GM12891 (cell line): ENCODE measurements at regions not wholly inside any gene's neighbourhood (a gene's known extent, or its start where the extent isn't known, plus 50 kb on each side); places are given as distances from the start of the nearest gene placed in this dataset.

Experiments used
- POLR2A ChIP-seq: IDR thresholded peaks from 2 replicates; pipeline ENCODE4 v1.6.1; 2011; ENCODE audit warnings: low read depth, low read length, control low read depth
- POLR2AphosphoS5 ChIP-seq: IDR thresholded peaks from 2 replicates; pipeline ENCODE4 v1.6.1; 2011; ENCODE audit warnings: low read depth, low read length, control low read depth
- POU2F2 ChIP-seq: IDR thresholded peaks from 2 replicates; pipeline ENCODE4 v1.6.1; 2011; ENCODE audit warnings: low read depth, mild to moderate bottlenecking, control low read depth, low read length, moderate library complexity
- TAF1 ChIP-seq: IDR thresholded peaks from 2 replicates; pipeline ENCODE4 v1.6.1; 2011; ENCODE audit warnings: low read depth, low read length, control low read depth

GRCh38 chr5:114780290-114780689 is 389.4 kb downstream of the TRIM36 start:
- TF ChIP-seq POLR2AphosphoS5 (no peak), POLR2A (no peak), TAF1 (no peak), POU2F2 (no peak)
